ENCODE measurements at regions not wholly inside any gene's neighbourhood (a gene's known extent, or its start where the extent isn't known, plus 50 kb on each side); places are given as distances from the start of the nearest gene placed in this dataset.

DNA sequence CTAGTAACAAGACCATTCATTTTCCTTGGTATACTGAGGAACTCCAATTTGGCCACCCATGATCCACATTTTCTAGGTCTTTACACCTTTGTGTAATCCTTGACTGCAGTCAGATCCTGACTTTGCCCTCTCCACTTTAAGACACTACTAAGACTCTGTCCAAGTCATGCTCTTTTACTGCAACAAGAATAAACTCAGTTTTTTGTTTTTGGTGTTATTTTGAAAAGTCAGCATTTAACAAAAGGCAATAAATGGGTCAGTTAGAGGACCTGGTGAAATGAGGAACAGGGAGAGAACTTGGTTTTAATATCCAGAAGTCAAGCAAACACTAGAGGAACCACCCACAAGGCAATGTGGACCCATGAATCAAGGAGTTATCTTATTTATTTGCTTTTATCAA is 252.2 kb upstream of the RBBP8 start:
- TF ChIP-seq CTCF (IDR thresholded peaks at IDR 0.05) (no peak), POLR2A (IDR thresholded peaks at IDR 0.05) (no peak)

DNA sequence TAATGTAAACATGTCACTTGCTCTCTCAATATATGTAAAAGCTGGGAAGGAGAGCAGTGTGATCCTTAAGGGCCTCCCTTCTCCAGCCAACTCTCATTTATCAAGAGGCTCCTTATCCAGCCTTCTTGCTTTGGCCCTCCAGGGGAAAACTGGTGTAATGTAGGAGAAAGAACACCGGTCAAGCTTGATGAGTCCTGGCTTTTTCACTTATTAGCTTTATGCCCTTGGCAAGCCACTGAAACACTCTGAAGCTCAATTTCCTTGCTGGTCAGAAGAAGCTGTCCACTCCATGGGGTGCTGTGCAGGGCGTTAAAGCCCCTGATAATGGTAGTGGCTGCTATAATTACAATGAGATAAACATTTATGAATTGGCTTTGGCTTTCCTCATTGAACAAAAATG is 251.2 kb upstream of the RBBP8 start:
- H3K36me3 ChIP-seq = no peaks in the 10 kb centered on the region
- no peaks in the 10 kb centered on the region for H3K27me3 ChIP-seq
- TF ChIP-seq CTCF (IDR thresholded peaks at IDR 0.05) = no peak
- no peak for TF ChIP-seq POLR2A (IDR thresholded peaks at IDR 0.05)
- WGBS, 2 donors = 13 to 14% methylated on average over 2 of the region's 2 CpGs
- intact Hi-C loops (cut with DNase I) = no loop called here
- no peak overlapping the region for H3K4me3 ChIP-seq (replicated peaks in 1 of 3)
- DNase-seq = peak; percentile 3 to 5
- no peaks in the 10 kb centered on the region for H3K9me3 ChIP-seq
- no peaks in the 10 kb centered on the region for H3K4me1 ChIP-seq
- H3K27ac ChIP-seq = no peak overlapping the region

More for the DNA sequence above, 252.2 kb upstream of the RBBP8 start:
- DNase-seq = no peak
- Histone ChIP-seq H3K9me3 (no peaks in the 10 kb centered on the region), H3K4me3 (replicated peaks in 1 of 3) (no peak overlapping the region), H3K27ac (no peak overlapping the region), H3K36me3 (no peaks in the 10 kb centered on the region), H3K4me1 (no peaks in the 10 kb centered on the region), H3K27me3 (no peaks in the 10 kb centered on the region)
- intact Hi-C loops (cut with DNase I) = no loop called here

DNA sequence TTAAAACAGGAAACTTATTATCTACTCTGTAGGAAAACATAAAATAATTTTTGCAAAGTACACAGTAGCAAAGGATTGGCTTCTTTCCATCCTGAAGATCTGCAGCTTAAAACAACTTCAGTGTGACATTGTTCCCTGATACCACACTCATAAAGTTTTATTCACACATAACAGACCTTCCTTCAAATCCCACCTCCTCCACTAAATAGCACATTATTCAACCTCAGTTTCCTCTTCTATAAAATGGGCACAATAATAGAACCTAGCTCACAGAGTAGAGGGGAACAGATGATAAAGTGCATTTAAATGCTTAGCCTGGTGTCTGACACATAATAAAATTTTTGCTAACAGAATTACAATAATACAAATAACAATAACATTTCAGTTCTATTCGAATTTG is 250.4 kb upstream of the RBBP8 start:
- Histone ChIP-seq H3K4me3 (replicated peaks in 1 of 3) (no peak overlapping the region), H3K27ac (no peak overlapping the region), H3K27me3 (no peaks in the 10 kb centered on the region), H3K4me1 (no peaks in the 10 kb centered on the region), H3K36me3 (no peaks in the 10 kb centered on the region), H3K9me3 (no peaks in the 10 kb centered on the region)
- 71% methylated on average over 1 of the region's 1 CpG for WGBS, 2 donors
- TF ChIP-seq CTCF (IDR thresholded peaks at IDR 0.05) (no peak), POLR2A (IDR thresholded peaks at IDR 0.05) (no peak)
- intact Hi-C loops (cut with DNase I) = no loop called here
- DNase-seq = no peak

- H3K4me1 ChIP-seq = no peaks in the 10 kb centered on the region
- no peak overlapping the region for H3K27ac ChIP-seq
- 4 to 8% methylated on average over 9 of the region's 9 CpGs for WGBS, 2 donors
- TF ChIP-seq POLR2A (IDR thresholded peaks at IDR 0.05) = no peak
- H3K27me3 ChIP-seq = no peaks in the 10 kb centered on the region
- intact Hi-C loops (cut with DNase I) = no loop called here
- no peaks in the 10 kb centered on the region for H3K9me3 ChIP-seq
- DNase-seq = peak; percentile 50 to 63
- no peaks in the 10 kb centered on the region for H3K36me3 ChIP-seq
- no peak overlapping the region for H3K4me3 ChIP-seq (replicated peaks in 1 of 3)
Measured at GRCh38 chr18:22683196-22683676, 249.9 kb upstream of the RBBP8 start.

DNA sequence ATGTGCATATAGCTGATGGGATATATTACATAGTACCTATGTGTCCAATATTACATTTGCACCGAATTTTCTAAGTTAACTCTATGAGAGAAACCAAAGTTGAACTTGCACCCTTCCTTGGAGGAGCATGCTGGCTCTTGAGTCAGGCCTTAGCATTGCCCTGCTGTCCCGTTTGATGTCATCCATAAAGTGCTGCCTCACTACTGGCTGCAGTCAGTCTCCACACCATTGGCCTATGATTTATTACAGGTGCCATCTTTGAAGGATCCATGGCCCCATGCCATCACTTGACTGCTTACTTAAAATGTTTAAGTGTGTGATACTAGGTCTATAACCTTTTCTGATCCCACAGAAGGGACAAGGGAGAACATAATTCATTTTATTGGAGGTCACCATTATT is 249.3 kb upstream of the RBBP8 start:
- Histone ChIP-seq H3K4me3 (replicated peaks in 1 of 3) (no peak overlapping the region), H3K36me3 (no peaks in the 10 kb centered on the region), H3K27ac (no peak overlapping the region), H3K9me3 (no peaks in the 10 kb centered on the region), H3K27me3 (no peaks in the 10 kb centered on the region), H3K4me1 (no peaks in the 10 kb centered on the region)
- intact Hi-C loops (cut with DNase I) = no loop called here
- TF ChIP-seq POLR2A (IDR thresholded peaks at IDR 0.05) = no peak
- TF ChIP-seq CTCF (IDR thresholded peaks at IDR 0.05) = no peak
- DNase-seq = no peak
- WGBS, 2 donors = 88 to 92% methylated on average over 2 of the region's 2 CpGs

DNA sequence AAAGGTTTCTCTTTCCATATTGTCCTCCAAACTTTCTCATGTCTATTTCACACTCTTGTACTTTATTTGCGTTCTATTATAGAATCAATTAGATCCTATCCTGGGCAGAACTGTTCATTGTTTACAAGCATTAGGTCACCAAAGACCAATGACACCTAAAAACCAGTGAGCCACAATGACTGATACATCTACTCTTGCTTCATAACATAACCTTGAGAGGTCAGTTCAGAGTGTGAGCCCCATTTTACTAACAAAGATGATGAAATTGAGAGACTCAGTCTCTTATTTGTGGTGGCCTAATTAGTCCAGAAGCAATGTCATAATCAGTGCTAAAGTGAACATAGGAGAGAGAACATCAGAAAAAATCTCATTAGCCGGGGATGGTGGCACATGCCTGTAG is 248.9 kb upstream of the RBBP8 start:
- Histone ChIP-seq H3K9me3 (no peaks in the 10 kb centered on the region), H3K27me3 (no peaks in the 10 kb centered on the region), H3K27ac (no peak overlapping the region), H3K4me1 (no peaks in the 10 kb centered on the region), H3K4me3 (replicated peaks in 1 of 3) (no peak overlapping the region), H3K36me3 (no peaks in the 10 kb centered on the region)
- no peak for TF ChIP-seq CTCF (IDR thresholded peaks at IDR 0.05)
- TF ChIP-seq POLR2A (IDR thresholded peaks at IDR 0.05) = no peak
- DNase-seq = no peak
- intact Hi-C loops (cut with DNase I) = no loop called here
- 95 to 98% methylated on average over 2 of the region's 2 CpGs for WGBS, 2 donors
